LoVo (cell line): ENCODE measurements at regions not wholly inside any gene's neighbourhood (a gene's known extent, or its start where the extent isn't known, plus 50 kb on each side); places are given as distances from the start of the nearest gene placed in this dataset.

Experiments
- DNase-seq: peaks from one replicate; pipeline ENCODE4 v3.0.0-alpha.2; 2016; ENCODE audit warnings: low spot score

- no peak for DNase-seq
These were observed 181.2 kb upstream of the SNX7 start for GRCh38 chr1:98480271-98480670.

DNA sequence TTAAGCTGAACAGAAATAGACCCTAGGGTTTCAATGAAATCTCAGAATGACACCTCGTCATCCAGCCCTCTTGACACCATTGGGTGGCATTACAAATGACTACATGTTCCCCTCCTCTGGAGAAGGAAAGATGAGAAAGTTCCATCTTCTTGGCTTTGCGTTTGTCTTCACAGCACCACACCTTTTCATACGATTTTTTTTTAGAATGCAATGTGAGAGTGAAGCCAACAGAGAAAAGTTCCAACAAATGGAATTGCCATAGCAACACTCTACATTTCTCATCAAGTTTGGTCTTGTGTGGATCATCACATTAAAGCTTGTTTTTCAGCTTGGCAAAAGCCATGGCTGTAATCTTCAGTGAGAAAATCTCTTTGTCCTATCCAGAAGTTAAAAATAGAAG, 183.4 kb upstream of the SNX7 start:
- DNase-seq: no peak

GRCh38 chr1:98472878-98473277, 188.6 kb upstream of the SNX7 start:
- no peak for DNase-seq

GRCh38 chr1:98471633-98472032, 189.9 kb upstream of the SNX7 start:
- no peak for DNase-seq

DNA sequence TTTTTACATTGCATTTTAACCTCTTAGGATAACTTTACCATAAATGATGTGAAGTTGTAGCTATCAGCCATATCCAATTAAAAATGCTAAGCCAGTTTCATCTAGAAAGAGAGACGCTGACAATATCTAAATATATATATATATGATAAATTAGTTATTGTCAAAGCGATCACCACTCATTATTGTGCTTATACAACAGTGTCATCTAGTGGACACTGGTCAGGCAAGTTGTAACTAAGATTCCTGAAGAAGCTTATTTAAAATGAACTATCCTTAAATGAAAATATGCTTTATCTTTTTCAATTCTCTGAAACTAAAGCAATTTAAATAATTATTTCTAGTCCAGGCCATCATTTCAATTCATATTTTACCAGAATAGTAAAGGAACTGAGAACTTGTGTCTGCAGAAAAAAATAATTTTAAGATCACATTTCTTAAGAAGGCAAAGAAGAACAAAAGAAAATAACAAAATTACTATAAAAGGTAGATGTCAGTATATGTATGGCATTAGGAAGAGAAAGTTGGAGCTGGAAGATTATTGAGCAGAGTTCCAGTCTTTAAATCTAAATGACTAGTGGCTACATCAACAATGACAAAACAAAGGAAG, 193.3 kb upstream of the SNX7 start:
- DNase-seq: peak; percentile 60

DNA sequence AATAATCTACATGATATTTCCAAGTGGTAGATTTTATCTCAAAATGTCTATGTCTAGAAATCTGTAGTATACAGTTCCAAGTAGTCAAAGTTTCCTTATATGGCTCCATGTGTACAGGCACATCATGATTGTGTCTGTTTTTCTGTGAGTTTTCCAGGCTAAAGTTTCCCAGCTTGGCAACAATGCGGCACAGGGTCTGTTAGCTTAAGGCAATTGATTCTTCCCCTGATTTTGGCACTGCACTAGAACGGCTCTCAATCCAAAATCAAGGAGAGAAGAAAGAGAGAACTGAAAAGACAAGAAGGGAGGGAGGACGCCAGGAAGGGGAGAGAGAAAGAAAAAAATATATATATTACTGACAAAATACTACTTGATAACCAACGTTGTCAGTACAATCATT, 193.9 kb upstream of the SNX7 start:
- no peak for DNase-seq

GRCh38 chr1:98467122-98467521, 194.4 kb upstream of the SNX7 start:
- no peak for DNase-seq

GRCh38 chr1:98461873-98462385, 199.6 kb upstream of the SNX7 start:
- DNase-seq: no peak

DNA sequence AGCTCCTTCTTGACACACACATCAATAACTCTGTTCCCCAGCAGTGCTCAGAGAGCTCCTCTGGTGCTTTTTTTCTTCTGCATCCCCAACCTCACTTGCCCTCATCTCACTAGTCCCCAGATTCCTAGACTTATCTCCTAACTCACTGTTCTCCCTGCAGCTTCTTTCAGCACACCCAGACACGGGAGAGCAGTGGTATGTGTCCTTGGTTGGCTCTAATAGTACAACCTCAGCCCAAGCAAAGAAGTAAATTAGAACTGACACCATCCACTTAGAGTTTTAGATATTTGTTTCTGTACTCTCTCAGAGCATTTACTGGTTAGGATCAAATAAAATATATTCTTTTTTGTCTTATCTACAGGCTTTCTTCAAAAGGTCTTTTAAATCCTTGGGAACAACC, 201.4 kb upstream of the SNX7 start:
- no peak for DNase-seq

DNA sequence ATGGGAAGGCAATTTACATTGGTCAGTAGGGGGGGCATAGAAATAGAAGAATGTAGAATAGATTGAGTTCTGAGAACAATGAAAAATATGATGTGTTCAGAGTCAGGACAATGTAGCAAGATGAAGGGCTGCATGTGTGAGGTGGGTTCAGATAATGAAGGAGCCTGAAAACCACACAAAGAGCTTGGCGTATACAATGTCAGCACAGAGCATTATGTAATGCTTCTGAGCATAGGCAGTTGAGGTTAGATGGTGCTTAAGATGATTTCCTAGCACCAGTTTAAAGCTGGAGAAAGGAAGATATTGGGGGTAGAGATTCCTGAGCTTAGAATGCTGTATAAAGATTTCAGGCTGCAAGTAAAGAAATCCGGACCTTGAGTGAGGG, 202.0 kb upstream of the SNX7 start:
- no peak for DNase-seq

DNA sequence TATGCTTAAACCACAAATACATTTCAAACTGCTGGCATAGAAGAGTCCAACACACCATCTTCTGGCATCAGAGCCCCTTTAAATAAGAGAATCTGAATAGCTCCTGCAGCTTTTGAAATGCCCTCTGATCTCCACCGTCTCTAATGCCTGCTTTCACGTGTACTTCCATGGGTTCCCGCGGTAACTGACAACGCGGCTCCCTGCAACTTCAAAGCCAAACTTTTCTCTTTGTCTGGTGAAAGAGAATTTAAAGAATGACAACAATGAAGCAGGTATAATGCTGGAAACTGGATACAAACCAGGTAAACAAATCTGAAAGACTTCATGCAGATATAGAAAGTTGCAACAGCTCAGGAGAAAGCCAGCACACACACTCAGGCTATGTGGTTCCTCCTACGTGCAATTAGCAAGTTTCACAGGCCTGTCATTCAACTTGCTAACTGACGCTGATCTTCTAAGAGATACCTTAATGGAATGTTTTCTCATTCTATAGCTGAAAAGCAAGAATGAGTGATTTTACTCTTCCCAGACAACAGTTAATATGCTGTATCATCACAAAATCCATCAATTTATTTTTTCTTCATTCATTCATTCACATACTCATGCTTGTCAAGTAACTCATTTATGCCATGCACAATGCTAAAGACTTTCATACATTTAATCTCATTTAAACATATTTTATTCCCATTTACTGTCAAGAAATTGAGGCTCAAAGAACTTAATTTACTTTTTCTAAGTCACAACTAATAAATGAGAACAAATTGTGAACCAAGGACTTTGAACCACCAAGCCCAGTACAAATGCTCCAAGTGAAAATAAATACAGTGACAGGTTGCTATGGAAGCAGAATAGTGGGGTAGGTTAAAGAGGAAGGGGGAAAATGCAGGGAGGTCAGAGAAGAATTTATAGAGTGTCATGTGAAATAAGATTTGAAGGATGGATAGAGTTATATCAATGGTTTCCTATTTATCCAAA, 202.7 kb upstream of the SNX7 start:
- DNase-seq: no peak

DNA sequence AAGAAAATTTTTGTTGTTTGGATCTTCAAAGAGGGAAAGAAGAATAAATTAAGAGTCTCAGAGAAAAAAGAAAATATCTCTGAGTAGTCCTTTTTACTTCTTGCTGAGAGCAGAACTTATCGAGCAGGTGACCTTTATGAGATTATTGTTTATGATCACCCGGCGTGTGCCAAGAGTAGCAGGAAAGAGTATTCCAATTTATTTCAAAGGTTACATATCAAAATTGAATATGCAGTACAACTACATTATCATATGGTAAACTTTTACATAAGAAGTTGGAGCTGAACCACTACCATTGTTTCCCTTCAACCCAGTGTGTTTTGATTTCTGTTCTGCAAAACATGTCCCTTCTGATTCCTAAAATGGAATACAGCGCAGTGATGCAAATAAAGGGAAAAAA, 204.3 kb upstream of the SNX7 start:
- DNase-seq: no peak

GRCh38 chr1:98454666-98455065, 206.9 kb upstream of the SNX7 start:
- DNase-seq: no peak

- no peak for DNase-seq
These were observed 208.5 kb upstream of the SNX7 start for GRCh38 chr1:98453066-98453465.

- DNase-seq: no peak
These were observed 209.4 kb upstream of the SNX7 start for GRCh38 chr1:98452162-98452561.

DNA sequence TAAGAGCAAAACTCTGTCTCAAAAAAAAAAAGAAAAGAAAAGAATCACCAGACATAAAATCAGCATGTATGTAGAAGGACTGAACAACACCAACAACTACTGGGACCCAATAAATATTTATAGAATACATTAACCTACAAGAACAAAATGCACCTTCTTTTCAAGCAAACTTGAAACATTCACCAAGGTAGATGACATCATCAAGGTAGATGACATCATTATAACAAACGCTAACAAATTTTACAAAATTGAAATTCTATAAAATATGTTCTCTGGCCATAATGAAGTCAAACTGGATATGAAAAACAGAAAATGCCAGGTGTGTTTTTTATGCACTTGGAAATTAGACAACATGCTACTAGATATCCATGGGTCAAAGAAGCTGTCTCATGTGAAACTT, 220.2 kb upstream of the SNX7 start:
- no peak for DNase-seq

GRCh38 chr1:98439471-98439870, 222.1 kb upstream of the SNX7 start:
- DNase-seq: no peak

DNA sequence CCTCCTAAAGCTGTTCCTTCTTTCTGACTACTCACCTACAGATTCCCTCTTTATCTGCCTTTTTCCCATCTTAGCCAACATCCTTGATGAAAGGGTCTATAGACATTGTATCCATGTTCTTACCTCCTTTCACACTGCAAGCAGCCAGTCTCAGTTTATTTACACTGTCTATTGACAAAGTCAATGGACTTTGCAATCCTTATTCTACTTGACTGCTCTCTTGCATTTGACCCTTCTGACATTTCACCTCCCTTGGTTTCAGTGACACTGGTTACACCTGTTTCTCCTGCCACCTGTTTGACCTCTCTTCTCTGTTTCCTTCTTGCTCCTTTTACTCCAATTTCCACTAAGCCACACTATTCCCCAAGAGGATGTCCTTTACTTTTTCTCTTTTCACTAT, 224.0 kb upstream of the SNX7 start:
- no peak for DNase-seq

DNA sequence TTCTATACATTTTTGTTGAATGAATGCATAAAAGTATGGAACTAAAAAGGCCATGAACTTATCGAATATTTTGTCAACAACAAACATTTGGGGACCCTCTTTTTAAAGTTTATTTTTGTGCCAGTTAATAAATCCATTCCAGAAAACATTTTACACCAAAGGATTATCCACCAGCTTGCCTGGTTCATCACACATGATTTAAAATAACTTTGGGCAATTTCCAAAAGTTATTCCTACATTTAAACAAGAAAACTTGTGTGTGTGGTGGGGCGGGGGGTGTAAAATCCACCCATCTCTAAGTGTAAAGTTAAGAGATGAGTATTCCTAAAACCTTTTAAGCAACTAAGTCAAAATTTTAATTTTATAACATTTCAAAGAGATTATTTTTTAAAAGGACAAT, 224.5 kb upstream of the SNX7 start:
- DNase-seq: no peak

DNA sequence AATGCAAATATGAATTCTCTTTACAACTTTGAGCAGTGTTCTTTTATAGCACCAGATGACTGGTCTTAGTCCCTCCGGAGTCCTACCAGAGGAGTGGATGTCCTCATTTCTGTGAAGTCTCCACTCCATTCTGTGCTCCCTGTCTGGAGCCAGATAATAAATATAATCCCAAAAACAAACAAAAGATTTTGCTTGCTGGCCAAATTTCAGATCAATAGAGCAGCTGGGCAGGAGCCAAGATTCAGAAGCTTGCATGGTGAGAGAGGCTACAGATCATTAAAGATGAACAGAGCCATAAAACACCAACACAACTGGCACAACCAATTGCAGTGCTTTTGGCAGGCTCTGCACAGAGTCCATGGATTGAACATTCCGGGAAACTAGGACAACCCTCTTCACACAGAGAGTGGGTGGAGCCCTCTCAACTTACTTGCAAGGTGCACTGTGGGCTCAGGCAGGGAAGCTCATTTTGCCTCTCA, 231.5 kb upstream of the SNX7 start:
- DNase-seq: no peak

DNA sequence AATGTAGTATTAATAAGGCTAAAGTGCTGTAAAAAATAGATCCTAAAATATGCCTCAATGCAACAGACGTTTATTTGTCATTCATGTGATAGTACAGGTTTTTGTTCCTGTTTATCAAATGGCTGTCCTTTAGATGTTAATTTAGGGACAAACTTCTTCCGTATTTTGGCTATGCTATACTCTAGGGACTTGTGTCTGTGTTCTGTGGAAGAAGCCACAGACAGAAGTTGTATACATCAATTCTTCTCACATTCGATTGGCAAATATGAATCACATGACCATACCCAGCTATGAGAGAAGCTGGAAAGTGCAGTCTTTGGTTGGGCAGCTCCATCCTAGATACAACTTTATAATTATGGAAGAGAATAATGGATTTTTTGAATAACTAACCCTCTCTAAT, 232.7 kb upstream of the SNX7 start:
- no peak for DNase-seq

- no peak for DNase-seq
These were observed 233.9 kb upstream of the SNX7 start for GRCh38 chr1:98427664-98428063.

- DNase-seq: no peak
These were observed 235.4 kb upstream of the SNX7 start for GRCh38 chr1:98426092-98426491.
